ENCODE measurements at regions not wholly inside any gene's neighbourhood (a gene's known extent, or its start where the extent isn't known, plus 50 kb on each side); places are given as distances from the start of the nearest gene placed in this dataset.

- TF ChIP-seq, protein P1, sequence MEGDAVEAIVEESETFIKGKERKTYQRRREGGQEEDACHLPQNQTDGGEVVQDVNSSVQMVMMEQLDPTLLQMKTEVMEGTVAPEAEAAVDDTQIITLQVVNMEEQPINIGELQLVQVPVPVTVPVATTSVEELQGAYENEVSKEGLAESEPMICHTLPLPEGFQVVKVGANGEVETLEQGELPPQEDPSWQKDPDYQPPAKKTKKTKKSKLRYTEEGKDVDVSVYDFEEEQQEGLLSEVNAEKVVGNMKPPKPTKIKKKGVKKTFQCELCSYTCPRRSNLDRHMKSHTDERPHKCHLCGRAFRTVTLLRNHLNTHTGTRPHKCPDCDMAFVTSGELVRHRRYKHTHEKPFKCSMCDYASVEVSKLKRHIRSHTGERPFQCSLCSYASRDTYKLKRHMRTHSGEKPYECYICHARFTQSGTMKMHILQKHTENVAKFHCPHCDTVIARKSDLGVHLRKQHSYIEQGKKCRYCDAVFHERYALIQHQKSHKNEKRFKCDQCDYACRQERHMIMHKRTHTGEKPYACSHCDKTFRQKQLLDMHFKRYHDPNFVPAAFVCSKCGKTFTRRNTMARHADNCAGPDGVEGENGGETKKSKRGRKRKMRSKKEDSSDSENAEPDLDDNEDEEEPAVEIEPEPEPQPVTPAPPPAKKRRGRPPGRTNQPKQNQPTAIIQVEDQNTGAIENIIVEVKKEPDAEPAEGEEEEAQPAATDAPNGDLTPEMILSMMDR (IDR thresholded peaks at IDR 0.05; ENCODE audit: borderline replicate concordance, insufficient read depth, low read depth, low read length) = no peak
- H3K4me3 ChIP-seq (ENCODE audit: low read depth, low read length) = no peak overlapping the region
Observed at GRCh38 chr2:238627899-238628298, 201.2 kb downstream of the ASB1 start.

DNA sequence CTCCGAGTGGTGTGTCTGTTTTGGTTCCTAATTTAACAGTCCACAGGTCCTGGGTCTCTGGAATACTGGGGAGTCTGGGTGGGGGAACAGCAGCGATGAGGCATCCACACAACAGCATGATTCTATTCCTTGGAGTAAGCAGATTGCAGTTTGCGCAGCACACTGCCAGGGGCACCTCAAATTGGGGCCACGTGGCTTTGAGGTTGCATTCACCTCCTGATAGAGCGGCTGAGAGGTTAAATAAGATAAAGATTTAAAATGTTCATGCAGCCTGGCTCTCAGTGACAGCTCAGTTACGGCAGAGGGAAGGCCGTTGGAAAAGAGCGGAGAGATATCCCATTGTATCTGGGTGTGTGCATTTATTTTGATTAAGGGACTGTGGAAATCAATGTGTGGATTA, 202.3 kb downstream of the ASB1 start:
- TF ChIP-seq, protein P1 (IDR thresholded peaks at IDR 0.05; ENCODE audit: borderline replicate concordance, insufficient read depth, low read depth, low read length) = no peak
- no peak overlapping the region for H3K4me3 ChIP-seq (ENCODE audit: low read depth, low read length)

DNA sequence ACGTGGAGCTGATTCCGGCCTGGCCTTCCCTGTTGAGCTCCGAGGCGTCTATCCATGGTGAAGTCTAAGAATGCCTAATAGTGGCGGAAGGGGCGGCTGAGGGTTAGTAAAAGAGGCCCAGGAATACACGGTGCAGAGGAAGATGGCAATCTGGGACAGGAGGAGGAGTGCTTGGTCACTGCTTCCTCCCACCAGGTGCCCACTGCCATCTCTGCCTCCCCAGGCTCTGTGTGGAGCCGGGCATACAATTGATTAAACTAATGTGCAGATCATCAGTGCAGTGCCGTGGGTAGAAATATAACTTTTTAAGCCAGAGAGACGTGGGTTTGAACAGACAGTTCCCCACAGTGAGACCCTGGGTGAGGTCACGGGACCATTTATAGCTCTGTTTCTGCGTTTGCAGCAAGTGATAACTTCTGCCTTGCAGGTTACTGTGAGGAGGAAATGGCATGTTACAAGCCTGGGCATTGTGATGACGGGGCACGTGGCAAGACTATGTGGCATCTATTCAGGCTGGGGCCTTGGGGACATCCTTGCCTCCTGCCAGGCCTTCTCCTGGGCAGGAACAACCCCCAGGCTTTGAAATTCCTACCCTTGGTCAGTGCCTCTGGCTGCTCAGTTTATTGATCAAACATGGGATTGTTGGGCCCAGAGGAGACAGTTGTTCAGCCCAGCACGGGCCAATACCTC, 204.9 kb downstream of the ASB1 start:
- H3K4me3 ChIP-seq (ENCODE audit: low read depth, low read length) = no peak overlapping the region
- TF ChIP-seq, protein P1 (IDR thresholded peaks at IDR 0.05; ENCODE audit: borderline replicate concordance, insufficient read depth, low read depth, low read length) = no peak

DNA sequence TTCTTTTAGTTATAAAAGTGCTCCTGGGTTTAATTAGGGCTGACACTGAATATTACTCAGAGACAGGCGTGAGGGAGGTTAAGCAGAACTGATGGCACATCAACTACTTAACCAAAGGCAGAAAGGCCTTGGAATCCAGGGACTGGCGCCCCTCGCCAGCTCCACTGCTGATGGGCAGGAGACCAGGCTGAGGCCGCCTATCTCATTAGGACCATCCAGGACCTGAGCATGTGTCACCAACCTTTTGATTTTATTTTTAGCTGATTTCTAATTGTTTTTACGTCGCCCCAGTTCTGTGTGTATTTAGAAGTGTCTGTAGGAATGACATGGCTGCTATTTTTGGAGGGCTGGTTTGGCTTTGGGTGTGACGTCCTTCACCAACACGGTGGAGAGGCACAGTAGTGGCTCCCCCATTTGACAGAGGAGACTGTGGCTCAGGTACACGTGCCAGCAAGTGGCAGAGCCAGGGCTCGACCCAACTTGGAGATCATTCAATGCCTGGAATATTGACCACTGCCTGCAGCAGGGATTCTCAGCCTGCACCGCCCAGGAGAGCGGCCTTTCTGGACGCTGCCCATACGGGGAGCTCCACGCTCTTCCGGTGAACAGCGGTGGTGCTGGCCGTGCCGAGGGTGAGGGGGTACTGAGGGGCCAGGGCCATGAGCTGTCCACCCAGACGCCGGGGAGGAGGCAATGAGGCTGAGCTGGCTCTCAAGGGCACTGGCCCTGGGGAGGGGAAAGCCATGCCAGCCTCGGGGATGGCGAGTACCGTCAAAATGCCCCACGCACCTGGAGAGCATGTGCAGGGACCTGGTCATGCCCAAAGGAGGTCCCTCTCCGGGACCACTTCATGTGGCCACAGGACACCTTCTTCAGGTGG, 205.7 kb downstream of the ASB1 start:
- TF ChIP-seq, protein P1 (IDR thresholded peaks at IDR 0.05; ENCODE audit: borderline replicate concordance, insufficient read depth, low read depth, low read length) = no peak

GRCh38 chr2:238633426-238634328, 206.9 kb downstream of the ASB1 start:
- TF ChIP-seq, protein P1 (IDR thresholded peaks at IDR 0.05; ENCODE audit: borderline replicate concordance, insufficient read depth, low read depth, low read length) = no peak
- no peak overlapping the region for H3K4me3 ChIP-seq (ENCODE audit: low read depth, low read length)

More for the DNA sequence above, 205.7 kb downstream of the ASB1 start:
- no peak overlapping the region for H3K4me3 ChIP-seq (ENCODE audit: low read depth, low read length)

- TF ChIP-seq, protein P1 (IDR thresholded peaks at IDR 0.05; ENCODE audit: borderline replicate concordance, insufficient read depth, low read depth, low read length) = no peak
- no peak overlapping the region for H3K4me3 ChIP-seq (ENCODE audit: low read depth, low read length)
Observed at GRCh38 chr2:238634701-238635357, 208.1 kb downstream of the ASB1 start.

Data from GM12875 (cell line).